K562 (cell line): ENCODE measurements at regions not wholly inside any gene's neighbourhood (a gene's known extent, or its start where the extent isn't known, plus 50 kb on each side); places are given as distances from the start of the nearest gene placed in this dataset.

Source experiments
- ATF6 ChIP-seq: sonication (generic); formaldehyde crosslinking; IDR thresholded peaks from 2 replicates; pipeline ENCODE4 v1.4.0; 2020; ENCODE audit warnings: mild to moderate bottlenecking, missing genetic modification reagents
- BRD4 ChIP-seq: fragments of 200-600 bp; sonication (generic); IDR thresholded peaks from 2 replicates; pipeline ENCODE4 v1.6.1; 2017; ENCODE audit warnings: inconsistent platforms
- BRD9 ChIP-seq: fragments of 450-650 bp; IDR thresholded peaks from 2 replicates; pipeline ENCODE4 v1.6.1; 2018; ENCODE audit warnings: low read depth; ENCODE audit not compliant: partially characterized antibody
- ETV1 ChIP-seq: fragments of 450-650 bp; conservative IDR thresholded peaks from 2 replicates; pipeline ENCODE4 v1.6.1; 2016; ENCODE audit warnings: missing genetic modification characterization, control low read depth, low read depth, missing compliant biosample characterization
- FOXO4 ChIP-seq: fragments of 450-650 bp; formaldehyde crosslinking; IDR thresholded peaks from 2 replicates; pipeline ENCODE4 v1.4.0; 2020; ENCODE audit warnings: mild to moderate bottlenecking, moderate library complexity
- HBP1 ChIP-seq: fragments of 450-650 bp; formaldehyde crosslinking; IDR thresholded peaks from 2 replicates; pipeline ENCODE4 v1.4.0; 2022; ENCODE audit warnings: missing genetic modification characterization
- HSF4 ChIP-seq: fragments of 250-450 bp; sonication (Bioruptor Pico); IDR thresholded peaks from 2 replicates; pipeline ENCODE4 v2.1.2; 2022; ENCODE audit warnings: mild to moderate bottlenecking, moderate library complexity, borderline replicate concordance
- KAT7 ChIP-seq: sonication (generic); formaldehyde crosslinking; IDR thresholded peaks from 2 replicates; pipeline ENCODE4 v1.8.0; 2022; ENCODE audit warnings: missing genetic modification reagents, mild to moderate bottlenecking, borderline replicate concordance
- KHSRP ChIP-seq: fragments of 450-650 bp; IDR thresholded peaks from 2 replicates; pipeline ENCODE4 v1.6.1; 2017
- NONO ChIP-seq, 2 experiments: fragments of 200-400 bp in 1 of 2; fragments of 450-650 bp in 1 of 2; formaldehyde crosslinking in 1 of 2; IDR thresholded peaks; 2 replicates each; pipeline ENCODE4 v1.6.1; 2017; ENCODE audit warnings: low read depth in 2 of 2, mild to moderate bottlenecking in 2 of 2, moderate library complexity in 2 of 2, low read length in 1 of 2
- PPARD ChIP-seq: fragments of 250-450 bp; sonication (Bioruptor Pico); IDR thresholded peaks from 2 replicates; pipeline ENCODE4 v1.8.0; 2022; ENCODE audit warnings: inconsistent platforms, mild to moderate bottlenecking, moderate library complexity
- TFAM ChIP-seq: fragments of 250-450 bp; sonication (Bioruptor Pico); conservative IDR thresholded peaks from 2 replicates; pipeline ENCODE4 v1.5.0; 2021; ENCODE audit warnings: mild to moderate bottlenecking, moderate library complexity
- ZNF41 ChIP-seq: fragments of 250-450 bp; sonication (Bioruptor Pico); conservative IDR thresholded peaks from 2 replicates; pipeline ENCODE4 v1.4.0; 2020; ENCODE audit warnings: mild to moderate bottlenecking
- ZNF639 ChIP-seq, 2 experiments: fragments of 200-800 bp in 1 of 2; sonication (Bioruptor generic) in 1 of 2; sonication (generic) in 1 of 2; formaldehyde crosslinking in 1 of 2; IDR thresholded peaks in 1 of 2; conservative IDR thresholded peaks in 1 of 2; 2 replicates each; pipeline versions ENCODE4 v1.5.0 to v1.6.1; 2016 to 2020; ENCODE audit warnings: missing compliant biosample characterization in 1 of 2, missing genetic modification characterization in 1 of 2, missing genetic modification reagents in 1 of 2
- TF ChIP-seq, protein P1 (sequence below), 2 experiments: fragments of 150-350 bp in 1 of 2; IDR thresholded peaks; 2 replicates each; pipeline ENCODE4 v1.6.1; 2012 to 2016; ENCODE audit warnings: low read depth in 2 of 2, low read length in 2 of 2, mild to moderate bottlenecking in 1 of 2, moderate library complexity in 1 of 2

DNA sequence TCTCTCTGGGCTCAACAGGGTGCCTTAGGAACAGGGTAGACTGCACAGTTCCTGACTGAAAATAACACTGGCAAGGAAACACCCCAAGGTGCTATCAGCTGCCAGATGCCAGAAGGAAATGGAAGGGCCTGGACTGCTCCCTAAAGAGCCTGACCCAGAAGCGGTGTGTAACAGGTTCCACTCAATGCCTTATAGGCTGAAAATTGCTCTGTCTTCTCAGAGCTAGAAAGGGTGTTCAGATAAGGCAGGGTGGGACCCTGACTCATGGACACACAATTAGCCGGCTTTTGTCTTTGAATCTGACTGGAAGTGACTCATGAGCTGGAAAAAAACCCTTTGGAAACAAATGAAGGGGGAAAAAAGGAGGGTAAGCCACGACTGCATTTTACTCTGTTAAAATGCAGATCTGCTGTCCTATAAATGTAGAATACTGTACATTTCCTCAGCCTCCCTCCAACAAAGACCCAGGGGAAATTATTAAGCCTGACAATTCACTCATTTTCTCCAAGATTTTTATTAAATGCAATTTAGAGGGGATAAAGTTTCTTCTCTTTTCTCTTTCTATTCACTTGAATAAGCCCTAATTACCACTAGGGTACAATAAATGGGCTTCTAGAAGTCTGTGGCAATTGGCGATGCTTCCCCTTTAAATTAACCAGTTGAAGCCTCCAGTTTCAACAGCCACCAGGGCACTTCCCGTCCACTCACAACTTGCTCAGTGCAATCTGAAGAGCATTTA is 160.2 kb upstream of the TBL1XR1 start (continued):
- TF ChIP-seq, protein P1, sequence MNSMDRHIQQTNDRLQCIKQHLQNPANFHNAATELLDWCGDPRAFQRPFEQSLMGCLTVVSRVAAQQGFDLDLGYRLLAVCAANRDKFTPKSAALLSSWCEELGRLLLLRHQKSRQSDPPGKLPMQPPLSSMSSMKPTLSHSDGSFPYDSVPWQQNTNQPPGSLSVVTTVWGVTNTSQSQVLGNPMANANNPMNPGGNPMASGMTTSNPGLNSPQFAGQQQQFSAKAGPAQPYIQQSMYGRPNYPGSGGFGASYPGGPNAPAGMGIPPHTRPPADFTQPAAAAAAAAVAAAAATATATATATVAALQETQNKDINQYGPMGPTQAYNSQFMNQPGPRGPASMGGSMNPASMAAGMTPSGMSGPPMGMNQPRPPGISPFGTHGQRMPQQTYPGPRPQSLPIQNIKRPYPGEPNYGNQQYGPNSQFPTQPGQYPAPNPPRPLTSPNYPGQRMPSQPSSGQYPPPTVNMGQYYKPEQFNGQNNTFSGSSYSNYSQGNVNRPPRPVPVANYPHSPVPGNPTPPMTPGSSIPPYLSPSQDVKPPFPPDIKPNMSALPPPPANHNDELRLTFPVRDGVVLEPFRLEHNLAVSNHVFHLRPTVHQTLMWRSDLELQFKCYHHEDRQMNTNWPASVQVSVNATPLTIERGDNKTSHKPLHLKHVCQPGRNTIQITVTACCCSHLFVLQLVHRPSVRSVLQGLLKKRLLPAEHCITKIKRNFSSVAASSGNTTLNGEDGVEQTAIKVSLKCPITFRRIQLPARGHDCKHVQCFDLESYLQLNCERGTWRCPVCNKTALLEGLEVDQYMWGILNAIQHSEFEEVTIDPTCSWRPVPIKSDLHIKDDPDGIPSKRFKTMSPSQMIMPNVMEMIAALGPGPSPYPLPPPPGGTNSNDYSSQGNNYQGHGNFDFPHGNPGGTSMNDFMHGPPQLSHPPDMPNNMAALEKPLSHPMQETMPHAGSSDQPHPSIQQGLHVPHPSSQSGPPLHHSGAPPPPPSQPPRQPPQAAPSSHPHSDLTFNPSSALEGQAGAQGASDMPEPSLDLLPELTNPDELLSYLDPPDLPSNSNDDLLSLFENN (IDR thresholded peaks at IDR 0.05; ENCODE audit: low read depth in 2 of 2, low read length in 2 of 2), result no peak
- TF ChIP-seq KHSRP (no peak), NONO (IDR thresholded peaks at IDR 0.05; ENCODE audit: low read depth in 2 of 2, low read length in 1 of 2) (peak in 1 of 2 experiments; percentile 38; a peak in 1 of 4 replicates), FOXO4 (CRISPR knock-in tag) (no peak), BRD9 (peak; percentile 65), KAT7 (CRISPR knock-in tag) (no peak), HBP1 (no peak), ZNF639 (CRISPR knock-in tag; conservative IDR thresholded peaks at IDR 0.05 in 1 of 2, IDR thresholded peaks at IDR 0.05 in 1 of 2) (no peak; a peak in 1 of 4 replicates), ETV1 (peak; percentile 55), TFAM (no peak), PPARD (no peak), ATF6 (CRISPR knock-in tag) (no peak; the same call in 1 of the 2 replicates), ZNF41 (CRISPR knock-in tag) (no peak), HSF4 (no peak), BRD4 (peak; percentile 38; the same call in 1 of the 2 replicates)
